CD4-positive, alpha-beta T cell (primary cell): ENCODE measurements at regions not wholly inside any gene's neighbourhood (a gene's known extent, or its start where the extent isn't known, plus 50 kb on each side); places are given as distances from the start of the nearest gene placed in this dataset.

Experiments used
- ATAC-seq: fragments of 200-7000 bp; cut with Tn5 transposase; one replicate; pipeline ENCODE4 v1.10.0; 2022; ENCODE audit warnings: mild to moderate bottlenecking; ENCODE audit not compliant: poor library complexity
- CTCF ChIA-PET: fragments of 350-600 bp; sonication (Branson Sonifier 250); formaldehyde crosslinking; loops from one replicate; lab custom pipeline; 2021; ENCODE audit warnings: antibody characterized with exemption, inconsistent platforms; lab: Charles Lee
- POLR2A ChIA-PET: fragments of 350-600 bp; sonication (Branson Sonifier 250); formaldehyde crosslinking; loops from one replicate; lab custom pipeline; 2021; ENCODE audit warnings: antibody characterized with exemption, inconsistent platforms; lab: Charles Lee
- DNase-seq, 14 experiments: peaks; one replicate each; pipeline ENCODE4 v3.0.0-alpha.2; 2013 to 2020; ENCODE audit warnings: mixed read lengths in 2 of 14
- H3K27ac ChIP-seq, 2 donors: one replicate each; pipeline versions ENCODE4 v1.5.1 to v1.7.0; 2013; ENCODE audit warnings: low read length in 2 of 2, low read depth in 1 of 2, mild to moderate bottlenecking in 1 of 2
- H3K27me3 ChIP-seq, 2 experiments: 1 replicate in 1 of 2; 2 replicates in 1 of 2; pipeline versions ENCODE4 v1.6.1 to v1.7.0; 2013; ENCODE audit warnings: low read length in 2 of 2, control low read depth in 1 of 2, mild to moderate bottlenecking in 1 of 2, moderate library complexity in 1 of 2; ENCODE audit not compliant: insufficient read depth in 2 of 2, control insufficient read depth in 1 of 2
- H3K36me3 ChIP-seq: one replicate; pipeline ENCODE4 v1.6.1; 2013; ENCODE audit warnings: low read length, control low read depth; ENCODE audit not compliant: insufficient read depth
- H3K4me1 ChIP-seq: one replicate; pipeline ENCODE4 v1.6.1; 2013; ENCODE audit warnings: low read length, control low read depth; ENCODE audit not compliant: insufficient read depth
- H3K4me3 ChIP-seq: one replicate; pipeline ENCODE4 v1.5.1; 2013; ENCODE audit warnings: mild to moderate bottlenecking, low read length, moderate library complexity
- H3K9me3 ChIP-seq, 2 experiments: 1 replicate in 1 of 2; 2 replicates in 1 of 2; pipeline versions ENCODE4 v1.6.1 to v1.7.0; 2013; ENCODE audit warnings: low read length in 2 of 2, mild to moderate bottlenecking in 2 of 2, control low read depth in 1 of 2, moderate library complexity in 1 of 2; ENCODE audit not compliant: control insufficient read depth in 1 of 2, insufficient read depth in 1 of 2
- H3K27ac Mint-ChIP-seq: one replicate; pipeline ENCODE4 v1.8.0; 2020; ENCODE audit warnings: mixed read lengths
- H3K27me3 Mint-ChIP-seq: one replicate; pipeline ENCODE4 v1.8.0; 2021; ENCODE audit warnings: mixed read lengths
- H3K36me3 Mint-ChIP-seq: one replicate; pipeline ENCODE4 v1.8.0; 2021; ENCODE audit warnings: low read depth, mixed read lengths
- H3K4me1 Mint-ChIP-seq: one replicate; pipeline ENCODE4 v1.8.0; 2021; ENCODE audit warnings: low read depth, mixed read lengths
- H3K4me3 Mint-ChIP-seq: one replicate; pipeline ENCODE4 v1.8.0; 2020; ENCODE audit warnings: mild to moderate bottlenecking, mixed read lengths
- H3K9me3 Mint-ChIP-seq: one replicate; pipeline ENCODE4 v1.8.0; 2020; ENCODE audit warnings: mixed read lengths
- CTCF ChIP-seq: fragments of 200-600 bp; IDR thresholded peaks from one replicate; pipeline ENCODE4 v1.8.0; 2022; ENCODE audit warnings: antibody characterized with exemption, mild to moderate bottlenecking
- intact Hi-C, 2 experiments: fragments of 100-400 bp; cut with DNase I in 1 of 2; cut with micrococcal nuclease in 1 of 2; formaldehyde crosslinking; loops; one replicate each; pipeline versions ENCODE4 v1.15.1 to v1.9.0; 2023 to 2025; cut with DNase I, micrococcal nuclease

GRCh38 chr12:80045594-80045993 is 53.7 kb upstream of the OTOGL start:
- POLR2A ChIA-PET: interaction anchor here (0.6 kb wide), 1 partner anchor 16 kb away, joined by 3 read pairs; no protein-coding TSS in a partner anchor
- Histone ChIP-seq H3K36me3 (no peaks in the 10 kb centered on the region), H3K27ac (no peak overlapping the region), H3K27me3 (no peaks in the 10 kb centered on the region), H3K4me1 (no peaks in the 10 kb centered on the region), H3K4me3 (no peak overlapping the region), H3K9me3 (no peaks in the 10 kb centered on the region)
- Mint-ChIP-seq H3K4me1 (no peaks in the 10 kb centered on the region), H3K27me3 (peaks cover 10% of the 10 kb centered on the region), H3K9me3 (no peaks in the 10 kb centered on the region), H3K27ac (no peak overlapping the region), H3K4me3 (no peak overlapping the region), H3K36me3 (no peaks in the 10 kb centered on the region)
- intact Hi-C loops: no loop called here
- CTCF ChIA-PET: no interaction called here
- ATAC-seq (no peak), DNase-seq (no peak)
- no peak for TF ChIP-seq CTCF

GRCh38 chr12:80044694-80045046 is 54.7 kb upstream of the OTOGL start:
- intact Hi-C loops: no loop called here
- H3K36me3 ChIP-seq: no peaks in the 10 kb centered on the region
- H3K4me1 ChIP-seq: no peaks in the 10 kb centered on the region
- no peak overlapping the region for H3K4me3 ChIP-seq
- no peak overlapping the region for H3K27ac ChIP-seq
- ChIA-PET CTCF (no interaction called here), POLR2A (no interaction called here)
- TF ChIP-seq CTCF: no peak
- no peak overlapping the region for H3K4me3 Mint-ChIP-seq
- H3K4me1 Mint-ChIP-seq: no peaks in the 10 kb centered on the region
- no peaks in the 10 kb centered on the region for H3K9me3 Mint-ChIP-seq
- H3K27me3 ChIP-seq: no peaks in the 10 kb centered on the region
- H3K27me3 Mint-ChIP-seq: peaks cover 5% of the 10 kb centered on the region
- no peaks in the 10 kb centered on the region for H3K9me3 ChIP-seq
- no peak for DNase-seq
- no peak for ATAC-seq
- H3K27ac Mint-ChIP-seq: no peak overlapping the region
- H3K36me3 Mint-ChIP-seq: no peaks in the 10 kb centered on the region

- no peaks in the 10 kb centered on the region for H3K36me3 Mint-ChIP-seq
- H3K27ac Mint-ChIP-seq: no peak overlapping the region
- H3K27me3 Mint-ChIP-seq: no peaks in the 10 kb centered on the region
- ATAC-seq (no peak), DNase-seq (no peak)
- peaks cover 0 to 6% of the 10 kb centered on the region in 2 experiments for H3K27me3 ChIP-seq
- H3K4me1 Mint-ChIP-seq: no peaks in the 10 kb centered on the region
- ChIA-PET CTCF (no interaction called here), POLR2A (no interaction called here)
- no peaks in the 10 kb centered on the region for H3K9me3 Mint-ChIP-seq
- H3K4me3 ChIP-seq: no peak overlapping the region
- H3K27ac ChIP-seq: no peak overlapping the region
- TF ChIP-seq CTCF: no peak
- H3K9me3 ChIP-seq: no peaks in the 10 kb centered on the region
- no peak overlapping the region for H3K4me3 Mint-ChIP-seq
- intact Hi-C loops: no loop called here
- H3K4me1 ChIP-seq: no peaks in the 10 kb centered on the region
- H3K36me3 ChIP-seq: no peaks in the 10 kb centered on the region
Observed at GRCh38 chr12:80041692-80042091, 57.6 kb upstream of the OTOGL start.
